Hematopoietic multipotent progenitor cell treated with erythropoietin and hydrocortisone succinate and interleukin-3 and kit ligand, for 8 days (in vitro differentiated cells): ENCODE measurements at regions not wholly inside any gene's neighbourhood (a gene's known extent, or its start where the extent isn't known, plus 50 kb on each side); places are given as distances from the start of the nearest gene placed in this dataset.
A peak's percentile ranks its signal among the peaks of the same experiment; 100 is the strongest.

Experiments used
- DNase-seq: peaks from one replicate; pipeline ENCODE4 v3.0.0-alpha.2; 2015

DNA sequence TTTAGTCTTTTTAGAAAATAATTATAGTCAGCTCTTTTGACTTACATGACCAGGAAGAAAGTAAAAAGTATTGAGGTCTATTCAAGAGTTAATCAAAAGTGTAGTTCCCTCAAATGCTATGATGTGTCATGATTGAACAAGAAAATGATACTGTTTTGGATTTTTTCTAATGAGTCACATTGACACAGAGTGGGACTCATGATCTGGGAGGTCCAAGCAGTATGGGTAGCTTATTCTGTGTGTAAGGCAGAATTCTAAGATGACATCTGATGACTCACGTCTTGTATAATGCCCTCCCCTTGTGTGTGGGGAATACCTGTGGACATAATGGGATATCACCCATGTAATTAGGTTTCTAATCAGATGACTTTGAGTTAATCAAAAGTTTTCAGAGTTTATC, 178.1 kb upstream of the DDHD1 start:
- no peak for DNase-seq

DNA sequence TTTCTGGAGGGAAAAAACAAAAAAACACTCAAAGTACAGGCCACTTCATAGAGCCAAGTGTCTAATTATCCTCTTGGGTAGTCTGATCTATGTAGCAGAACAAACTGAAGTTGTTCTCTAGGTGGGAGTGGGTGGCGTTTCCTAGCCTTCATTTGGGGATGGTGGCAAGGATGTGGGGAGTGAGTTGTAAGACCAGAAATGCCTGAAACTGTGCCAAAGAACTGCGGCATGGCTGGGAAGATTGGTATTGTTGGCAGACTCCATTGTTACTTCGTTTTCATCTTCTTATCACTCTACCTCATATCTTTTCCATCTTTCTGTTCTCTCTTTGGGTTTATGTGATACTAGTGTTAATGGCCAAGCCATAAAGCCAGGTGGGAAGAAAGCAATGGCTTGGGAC, 177.3 kb upstream of the DDHD1 start:
- DNase-seq, result no peak

DNA sequence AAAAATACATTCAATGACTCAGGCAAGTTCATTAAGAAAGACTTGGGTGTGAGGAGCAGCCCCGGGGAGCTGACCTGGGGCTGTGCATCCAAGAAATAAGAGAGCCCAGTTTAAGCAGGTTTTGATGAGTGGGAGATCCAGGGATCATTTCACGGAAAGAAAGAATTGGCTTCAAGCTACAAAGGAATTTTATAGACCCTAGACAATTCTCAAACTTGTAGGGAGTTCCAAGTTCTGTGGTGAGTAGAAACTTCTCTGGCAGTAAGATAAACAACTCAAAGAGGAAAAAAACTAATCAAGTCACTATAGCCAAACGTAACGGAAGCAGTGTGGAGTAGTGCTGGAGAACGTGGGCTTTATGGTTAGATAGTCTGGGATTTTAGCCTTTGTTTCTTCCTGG, 175.7 kb upstream of the DDHD1 start:
- no peak for DNase-seq

DNA sequence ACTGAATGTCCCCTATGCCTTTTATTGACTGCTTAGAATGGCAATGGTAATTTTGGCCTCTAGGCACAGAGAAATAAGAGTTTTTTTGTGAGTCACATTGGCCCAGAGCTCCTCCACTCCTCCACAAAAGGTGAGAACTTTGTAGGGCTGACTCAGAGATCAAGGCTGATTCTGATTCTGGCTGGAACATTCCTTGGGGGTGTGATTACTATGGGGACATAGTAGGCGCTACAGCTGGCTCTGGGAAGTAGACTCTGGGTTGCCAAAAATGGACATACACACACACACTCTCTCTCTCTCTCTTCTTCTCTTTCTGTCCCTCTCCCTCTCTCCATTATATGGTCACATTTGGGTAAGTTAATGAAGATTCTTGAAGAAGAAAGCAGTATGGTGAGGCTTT, 174.6 kb upstream of the DDHD1 start:
- no peak for DNase-seq

DNA sequence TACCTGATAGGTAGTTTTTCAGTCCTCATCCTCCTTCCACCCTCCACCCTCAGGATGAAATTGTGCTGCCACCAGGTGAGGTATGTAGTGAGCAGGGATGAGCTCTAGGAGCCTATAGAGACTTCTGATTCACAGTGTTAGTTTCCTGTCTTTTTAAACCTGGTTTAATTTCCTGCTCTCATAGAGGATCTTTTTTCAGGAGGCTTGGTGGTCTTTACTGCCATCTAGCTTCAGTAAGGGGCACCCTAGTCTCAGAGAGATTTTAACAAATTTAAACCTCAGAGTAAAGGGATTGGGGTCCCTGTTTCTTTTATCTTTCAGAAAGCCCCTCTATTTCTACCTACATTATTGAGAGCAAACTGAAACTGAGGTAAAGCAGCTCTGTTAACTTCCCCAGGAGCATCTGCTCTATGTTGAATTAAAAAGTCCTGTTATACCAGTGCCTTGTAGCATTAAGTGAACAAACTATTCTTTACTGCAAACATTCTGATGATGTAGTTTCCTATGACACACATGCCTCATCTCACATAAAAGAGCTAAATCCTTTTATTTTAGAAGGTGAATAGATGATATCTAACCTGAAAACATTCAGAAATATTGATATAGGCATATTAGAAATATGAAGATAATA, 172.2 kb upstream of the DDHD1 start:
- DNase-seq, result no peak

DNA sequence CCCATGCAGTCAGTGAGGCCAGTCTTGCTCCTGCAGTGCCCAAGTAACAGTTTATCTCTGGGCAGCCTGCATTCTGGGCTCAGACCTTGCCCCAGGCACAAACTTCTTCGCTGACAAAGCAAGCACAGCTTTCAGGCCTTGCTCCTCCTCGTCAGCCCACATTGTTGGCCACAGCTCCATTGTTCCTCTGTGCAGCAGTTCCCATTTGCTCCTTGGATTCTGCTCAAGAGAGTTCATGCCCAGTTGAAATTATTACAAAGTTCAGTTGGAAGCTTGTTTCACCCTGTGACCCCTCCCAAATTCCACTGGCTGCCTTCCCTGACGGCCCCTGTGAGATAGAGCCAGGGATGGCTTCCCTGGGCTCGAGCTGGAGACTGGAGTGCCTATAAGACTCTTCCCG, 163.4 kb upstream of the DDHD1 start:
- no peak for DNase-seq

DNA sequence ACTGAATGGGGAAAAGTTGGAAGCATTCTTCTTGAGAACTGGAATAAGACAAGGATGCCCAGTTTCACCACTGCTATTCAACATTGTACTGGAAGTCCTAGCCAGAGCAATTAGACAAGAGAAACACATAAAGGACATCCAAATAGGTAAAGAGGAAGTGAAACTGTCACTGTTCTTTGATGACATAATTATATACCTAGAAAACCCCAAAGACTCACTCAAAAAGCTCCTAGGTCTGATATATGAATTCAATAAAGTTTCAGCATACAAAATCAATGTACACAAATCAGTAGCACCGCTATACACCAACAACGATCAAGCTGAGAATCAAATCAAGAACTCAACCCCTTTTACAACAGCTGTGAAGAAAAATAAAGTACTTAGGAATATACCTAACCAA, 157.3 kb upstream of the DDHD1 start:
- no peak for DNase-seq

DNA sequence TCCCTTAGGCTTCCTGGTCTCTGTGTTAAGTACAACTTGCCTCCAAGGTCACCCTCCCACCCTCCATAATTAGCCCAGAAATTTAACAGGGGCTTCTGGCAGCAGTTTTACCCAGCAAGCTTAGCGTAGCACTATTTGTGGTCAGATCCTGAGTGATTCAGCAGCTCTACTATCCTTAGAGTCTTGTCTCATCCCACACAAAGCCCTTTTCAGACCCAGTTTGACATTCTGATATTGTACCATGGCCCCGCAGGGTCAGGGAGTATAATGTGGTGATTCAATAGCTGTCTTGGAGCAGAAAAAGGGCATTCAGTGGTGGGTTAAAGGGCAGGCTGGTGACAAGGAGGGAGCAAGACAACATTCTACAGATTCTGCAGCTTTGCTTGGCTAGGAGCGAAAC, 153.8 kb upstream of the DDHD1 start:
- peak; percentile 4 for DNase-seq

DNA sequence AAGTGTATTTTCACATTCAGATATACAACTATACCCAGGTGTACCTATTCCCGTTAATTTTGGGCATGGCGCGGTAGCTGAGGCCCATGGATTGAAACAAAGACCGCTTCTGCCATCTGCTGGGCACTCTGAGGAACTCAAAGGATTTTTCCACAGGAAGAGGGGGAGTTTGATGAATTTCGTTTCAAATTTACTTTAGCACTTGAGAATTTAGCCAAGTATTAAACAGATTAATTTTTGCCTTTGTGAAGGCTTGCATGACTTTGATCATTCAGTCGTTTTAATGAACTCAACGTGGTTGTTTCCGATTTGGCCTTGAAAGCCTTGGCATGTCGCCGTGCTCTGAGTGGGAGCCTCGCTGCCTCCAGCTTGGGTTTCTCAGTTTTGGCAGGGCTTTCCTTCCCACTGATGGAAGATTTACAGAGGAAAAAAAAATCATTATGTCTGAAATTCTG, 153.2 kb upstream of the DDHD1 start:
- peak; percentile 57 for DNase-seq

DNA sequence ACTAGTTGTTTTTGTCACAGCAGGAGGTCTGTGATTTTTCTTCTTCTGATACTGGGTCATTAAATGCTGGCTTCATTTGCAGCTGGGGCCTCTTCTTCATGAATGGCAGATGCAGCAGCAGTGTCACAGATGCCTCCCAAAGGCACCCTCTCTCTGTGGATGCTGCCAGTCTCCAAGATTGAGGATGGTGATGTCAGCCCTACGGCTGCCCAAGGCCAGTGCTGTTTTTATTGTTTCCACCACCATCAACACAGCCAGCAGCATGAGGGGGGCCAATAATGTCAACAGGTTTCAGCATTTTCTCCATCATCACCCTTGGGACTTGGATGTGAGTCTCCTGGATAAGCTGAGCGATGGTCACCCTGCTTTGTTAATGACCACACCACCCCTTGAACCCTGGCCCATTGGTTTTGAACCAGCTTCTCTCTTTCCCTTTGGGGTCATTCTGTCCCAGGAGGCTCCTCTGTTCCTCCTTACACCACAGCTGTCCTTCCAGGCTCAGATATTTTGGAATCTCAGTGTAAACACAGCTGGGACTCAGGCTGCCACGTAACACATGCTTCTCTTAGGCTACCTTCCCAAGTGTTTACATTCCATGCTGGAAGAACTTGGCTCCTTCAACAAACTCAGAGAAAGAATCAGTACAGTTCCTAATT, 151.7 kb upstream of the DDHD1 start:
- no peak for DNase-seq

DNA sequence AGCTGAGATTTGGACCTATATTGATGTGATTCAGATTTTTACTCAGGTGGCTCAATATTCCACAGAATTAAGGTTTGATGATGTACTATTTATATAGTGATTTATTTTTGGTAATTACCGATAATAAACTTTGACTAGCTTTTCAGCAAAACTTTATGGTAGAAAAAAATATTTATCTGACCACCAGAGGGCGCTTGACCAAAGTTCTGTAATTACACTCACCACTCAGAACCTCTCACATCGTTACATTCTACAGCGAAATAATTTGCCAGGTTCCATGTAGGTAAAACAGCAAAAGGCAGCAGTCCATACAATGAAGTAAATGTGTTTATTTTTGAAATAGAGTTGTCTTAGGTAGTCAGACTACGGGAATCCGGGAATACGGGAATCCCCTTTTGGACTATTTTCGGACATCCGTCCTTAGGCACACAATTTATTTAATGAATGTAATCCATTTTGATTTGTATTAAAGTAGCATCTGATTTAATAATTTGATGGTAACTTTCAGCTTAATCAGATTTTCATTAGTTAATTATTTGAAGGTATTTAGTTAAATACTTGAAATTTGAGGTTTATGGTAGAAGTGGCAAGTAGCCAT, 143.0 kb upstream of the DDHD1 start:
- DNase-seq, result peak; percentile 52

DNA sequence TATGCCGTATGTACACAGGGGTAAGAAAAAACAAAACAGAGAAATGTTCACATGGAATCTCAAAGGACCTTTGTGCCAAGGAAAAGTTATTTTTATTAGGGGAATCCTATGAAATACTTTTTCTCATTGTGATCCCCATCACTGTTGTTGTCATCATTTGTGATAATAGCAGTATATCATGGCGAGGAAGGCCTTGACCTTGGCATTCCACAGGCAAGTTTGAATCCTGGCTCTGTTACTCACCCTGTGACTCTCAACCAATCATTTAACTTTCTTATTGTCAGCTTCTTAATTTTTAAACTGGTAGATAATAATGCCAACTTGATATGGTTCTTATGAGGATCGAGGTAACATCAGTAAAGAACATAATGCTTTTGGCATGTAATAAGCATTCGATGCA, 142.2 kb upstream of the DDHD1 start:
- no peak for DNase-seq

DNA sequence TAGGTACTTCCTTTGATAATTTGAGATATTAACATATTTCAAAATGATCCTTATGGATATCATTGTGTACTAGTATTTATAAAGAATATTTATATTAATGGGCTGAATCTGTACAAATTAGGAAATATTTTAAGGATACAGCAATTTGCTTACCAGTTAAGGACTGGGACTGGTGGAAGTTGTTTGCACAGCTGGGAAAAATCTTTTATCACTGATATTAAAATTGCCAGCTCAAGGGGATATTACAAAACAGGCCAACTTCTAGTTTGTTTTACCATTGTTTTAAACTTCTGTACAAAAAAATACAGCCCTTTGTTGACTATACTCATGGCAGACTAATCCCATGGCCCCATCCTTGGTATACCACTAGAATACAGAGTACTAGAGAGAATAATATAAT, 133.2 kb upstream of the DDHD1 start:
- DNase-seq, result no peak

DNA sequence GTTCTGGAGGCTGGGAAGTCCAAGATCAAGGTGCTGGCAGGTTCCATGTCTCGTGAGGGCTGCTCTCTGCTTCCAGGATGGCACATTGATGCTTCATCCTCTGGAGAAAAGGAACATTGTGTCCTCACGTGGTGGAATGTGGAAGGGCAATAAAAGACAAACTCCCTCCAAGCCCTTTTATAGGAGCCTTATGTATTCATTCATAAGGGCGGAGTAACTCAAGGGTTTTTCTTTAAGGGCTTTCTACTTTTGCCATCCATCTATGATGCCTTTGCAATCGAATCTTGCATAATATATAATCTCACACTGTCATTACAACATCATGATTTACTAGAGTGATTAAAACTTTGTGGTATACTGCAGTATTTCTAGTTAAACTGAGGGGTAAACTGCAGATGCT, 132.7 kb upstream of the DDHD1 start:
- DNase-seq, result no peak

DNA sequence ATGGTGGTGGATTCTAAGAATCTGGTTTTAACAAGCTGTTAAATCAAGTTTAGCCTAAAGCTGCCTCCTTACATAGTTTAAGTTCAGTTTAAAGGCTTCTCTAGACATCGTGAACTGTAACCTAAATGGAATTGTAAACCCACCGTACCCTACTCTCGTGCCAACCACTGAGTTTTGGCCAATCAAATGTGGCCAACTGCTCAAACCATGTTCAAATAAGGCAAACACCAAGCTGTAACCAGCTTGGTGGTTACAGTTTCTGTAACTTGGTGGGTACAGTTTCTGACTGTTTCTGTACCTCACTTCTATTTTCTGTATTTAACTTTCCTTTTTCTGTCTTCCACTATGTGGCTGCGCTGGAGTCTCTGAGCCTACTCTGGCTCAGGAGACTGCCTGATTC, 131.9 kb upstream of the DDHD1 start:
- DNase-seq, result no peak

DNA sequence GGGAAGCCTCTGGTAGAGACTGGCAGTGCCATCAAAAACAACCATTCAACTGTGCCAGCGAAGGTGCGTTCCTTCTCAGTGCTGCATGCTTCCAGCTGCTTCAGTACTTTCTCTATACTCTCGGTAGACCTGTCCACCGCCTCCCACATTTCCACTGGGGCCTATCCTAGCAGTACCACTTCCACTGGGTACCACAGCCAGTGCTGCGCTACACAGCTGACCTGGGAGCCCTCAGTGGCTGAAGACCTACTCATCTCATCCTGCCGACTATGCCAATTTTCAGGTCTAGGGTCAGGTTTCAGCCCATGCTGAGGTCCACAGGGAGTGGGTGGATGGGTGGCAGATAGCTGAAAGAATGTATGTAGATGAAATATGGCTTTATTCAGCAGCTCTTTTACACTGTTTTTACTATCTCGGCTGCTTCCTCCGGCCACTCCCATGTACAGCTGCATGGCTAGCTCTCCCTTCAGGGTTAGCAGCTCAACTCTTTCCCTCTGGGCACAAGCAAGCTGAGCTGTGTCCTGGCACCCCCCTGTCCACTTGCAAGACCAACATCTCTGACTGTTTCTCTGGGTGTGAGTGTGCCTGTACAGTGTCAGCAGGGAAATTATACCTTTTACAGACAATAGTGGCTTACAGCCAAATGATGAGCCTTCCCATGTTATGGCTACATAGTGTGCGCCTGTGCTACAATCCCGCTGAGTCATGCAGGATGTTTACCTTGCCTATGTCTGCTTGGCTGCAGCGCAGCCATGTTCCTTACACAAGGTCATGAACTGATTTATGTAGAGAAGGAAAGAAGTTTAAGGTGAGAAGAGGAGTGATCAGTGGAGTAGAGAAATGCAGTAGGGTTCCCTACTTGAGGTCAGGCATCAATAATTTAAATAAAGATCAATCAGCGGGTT, 125.7 kb upstream of the DDHD1 start:
- no peak for DNase-seq

DNA sequence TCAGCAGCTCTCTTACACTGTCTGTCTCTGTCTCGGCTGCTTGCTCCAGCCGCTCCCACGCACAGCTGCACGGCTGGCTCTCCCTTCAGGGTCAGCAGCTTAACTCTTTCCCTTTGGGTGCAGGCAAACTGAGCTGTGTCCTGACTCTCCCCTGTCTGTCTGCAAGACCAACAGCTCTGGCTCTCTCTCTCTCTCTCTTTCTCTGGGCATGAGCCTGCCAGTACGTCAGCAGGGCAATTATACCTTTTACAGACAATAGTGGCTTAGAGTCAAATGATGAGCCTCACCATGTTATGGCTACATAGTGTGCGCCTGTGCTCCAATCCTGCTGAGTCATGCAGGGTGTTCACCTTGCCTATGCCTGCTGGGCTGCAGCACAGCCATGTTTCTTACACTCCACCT, 120.5 kb upstream of the DDHD1 start:
- peak; percentile 4 for DNase-seq

DNA sequence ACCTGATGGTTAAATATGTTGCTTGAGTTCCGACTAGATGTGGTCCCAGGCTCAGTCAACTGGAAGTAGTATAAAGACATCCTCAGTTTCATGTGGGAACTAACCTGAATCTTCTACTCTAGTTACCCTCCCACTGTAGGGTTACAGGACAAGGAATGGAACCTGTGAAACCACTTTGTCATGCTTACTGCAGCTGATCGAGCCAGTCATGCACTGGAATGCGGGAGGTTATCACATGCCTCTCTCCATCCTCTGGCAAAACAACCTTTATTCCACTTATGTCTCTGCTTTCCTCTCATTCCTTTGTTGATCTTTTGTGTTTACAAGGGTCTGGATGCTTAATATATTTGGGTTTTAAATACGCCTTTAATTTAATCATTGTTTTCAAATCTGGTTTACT, 111.9 kb upstream of the DDHD1 start:
- DNase-seq, result no peak

DNA sequence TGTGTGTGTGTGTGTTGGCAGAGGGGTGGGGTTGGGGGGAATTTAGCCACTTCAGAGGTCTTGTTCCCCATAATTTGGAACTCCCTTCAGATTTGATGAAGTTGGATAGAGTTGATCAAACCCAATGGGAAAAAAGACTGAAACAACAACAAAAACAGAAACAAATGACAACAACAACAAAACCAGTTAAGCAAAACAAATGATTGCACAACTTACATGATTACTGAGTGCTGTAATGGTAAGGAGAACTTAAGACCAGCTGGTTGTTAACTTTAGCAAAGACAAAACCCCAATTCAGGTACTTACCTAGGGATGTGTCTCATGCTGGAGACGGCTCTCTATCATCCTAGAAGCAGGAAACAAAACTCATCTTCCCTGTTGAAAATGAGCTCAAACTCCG, 107.8 kb upstream of the DDHD1 start:
- no peak for DNase-seq

DNA sequence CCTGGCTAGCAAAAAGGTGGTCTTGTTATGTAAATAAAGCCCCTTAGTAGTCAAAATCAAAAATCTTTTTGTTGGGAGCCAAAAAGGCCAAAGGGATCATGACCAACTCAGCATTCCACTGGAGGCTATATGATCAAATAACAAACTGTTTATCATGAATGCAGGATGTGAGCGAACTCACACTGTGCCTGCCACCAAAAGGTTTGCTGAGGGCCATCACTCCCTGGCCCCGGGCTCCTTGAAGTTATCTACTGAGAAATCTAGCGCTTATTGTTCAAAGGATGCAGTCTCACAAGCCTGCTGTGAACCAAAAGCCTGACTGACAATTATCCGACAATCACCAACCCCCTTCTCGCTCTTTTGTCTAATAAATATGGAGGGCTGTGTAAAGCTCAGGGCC, 107.2 kb upstream of the DDHD1 start:
- no peak for DNase-seq

DNA sequence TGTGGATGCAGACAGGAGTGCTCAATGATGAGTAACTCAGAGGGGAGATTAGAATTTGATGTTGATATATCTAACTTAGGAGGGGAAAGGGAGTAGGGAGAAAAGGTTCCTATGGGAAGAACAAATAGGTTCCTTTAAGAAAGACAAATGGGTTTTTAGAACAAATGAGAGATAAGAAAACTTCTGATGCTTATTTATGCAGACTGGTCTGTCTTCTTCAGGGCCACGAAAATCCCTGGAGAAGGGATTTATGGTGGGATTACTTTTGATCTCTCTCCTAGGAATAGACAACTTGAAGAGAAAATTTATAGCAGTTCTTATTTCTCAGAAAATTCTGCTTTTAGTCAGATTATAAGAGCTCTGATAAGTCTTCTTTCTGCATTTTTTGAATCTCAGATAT, 99.0 kb upstream of the DDHD1 start:
- no peak for DNase-seq

DNA sequence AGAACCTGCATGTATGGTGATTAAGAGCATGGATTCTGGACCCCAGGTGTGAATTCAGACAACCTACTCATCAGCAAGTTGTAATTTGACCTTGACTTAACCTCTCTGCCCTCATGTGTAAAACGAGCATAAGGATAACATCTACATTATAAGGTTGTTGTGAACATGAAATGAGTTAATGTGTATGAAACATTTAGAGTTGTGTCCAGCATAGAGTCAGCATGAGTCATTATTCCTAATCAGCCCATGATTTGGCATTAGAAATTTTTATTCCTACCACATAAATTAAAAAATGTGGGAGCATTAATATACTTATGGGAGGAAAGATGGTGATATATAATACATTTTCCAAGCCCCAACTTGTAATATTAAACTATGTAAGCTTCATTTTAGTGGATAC, 95.9 kb upstream of the DDHD1 start:
- DNase-seq, result no peak

DNA sequence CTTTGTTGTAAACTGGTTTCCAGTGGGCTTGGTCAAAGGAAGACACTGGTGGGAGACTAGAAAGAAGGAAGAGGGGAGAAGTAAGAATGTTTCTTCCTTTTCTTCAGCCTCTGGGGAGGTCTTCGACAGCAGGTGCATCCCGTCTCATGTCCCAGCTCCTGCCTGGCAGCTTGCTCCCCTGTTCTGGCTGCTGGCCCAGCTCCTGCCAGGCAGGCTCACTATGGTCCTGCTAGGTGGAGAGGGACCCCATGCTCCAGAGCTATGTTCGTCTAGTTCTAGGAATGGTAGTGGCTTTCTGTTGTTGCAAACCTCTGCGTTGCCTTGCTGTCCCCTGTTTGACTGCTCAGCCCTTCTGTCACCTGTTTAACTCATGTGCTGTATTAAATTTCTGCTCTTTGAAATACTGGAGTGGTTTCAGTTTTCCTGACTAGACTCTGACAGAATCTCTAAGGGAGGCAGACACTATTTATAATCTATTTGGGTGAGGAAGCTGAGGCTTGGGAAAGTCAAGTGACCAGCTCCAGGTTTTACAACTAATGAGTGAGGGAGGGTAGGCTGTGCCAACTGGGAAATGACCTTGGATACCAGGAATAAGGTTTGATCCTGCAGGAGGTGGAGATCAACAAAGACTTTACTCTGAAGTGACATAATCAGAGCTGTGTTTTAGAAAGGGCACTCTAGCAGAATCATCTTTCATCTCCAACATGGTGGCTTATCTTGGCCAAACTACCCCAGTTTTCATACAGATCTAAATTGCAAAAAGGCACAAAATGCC, 94.7 kb upstream of the DDHD1 start:
- DNase-seq, result no peak
